GM06990 (cell line): ENCODE measurements at regions not wholly inside any gene's neighbourhood (a gene's known extent, or its start where the extent isn't known, plus 50 kb on each side); places are given as distances from the start of the nearest gene placed in this dataset.
"Not testable (repeated sequence)": the region's sequence is repeated elsewhere in the genome, so short reads cannot be mapped to it uniquely, and the experiment has no call there.

Source experiments
- DNase-seq: peaks from one replicate; pipeline ENCODE4 v3.0.0-alpha.2; 2011; ENCODE audit not compliant: insufficient read length; ENCODE audit errors: extremely low read depth
- H3K27me3 ChIP-seq: replicated peaks from 2 replicates; pipeline ENCODE4 v1.6.0; 2011; ENCODE audit warnings: low read length; ENCODE audit not compliant: control insufficient read depth, insufficient read depth
- H3K36me3 ChIP-seq: 2 replicates; pipeline ENCODE4 v1.5.1; 2011; ENCODE audit warnings: low read length; ENCODE audit not compliant: control insufficient read depth, insufficient read depth
- H3K4me3 ChIP-seq: replicated peaks from 2 replicates; pipeline ENCODE4 v1.5.1; 2011; ENCODE audit warnings: low read depth, mild to moderate bottlenecking, control low read depth, low read length
- CTCF ChIP-seq: IDR thresholded peaks from 2 replicates; pipeline ENCODE4 v1.5.1; 2011; ENCODE audit warnings: low read length, control low read depth, mild to moderate bottlenecking, inconsistent platforms; ENCODE audit not compliant: insufficient read depth, poor library complexity, severe bottlenecking

GRCh38 chr5:18397371-18397770 is 763.1 kb downstream of the TAF11L14 start:
- Histone ChIP-seq H3K4me3 (no peak overlapping the region), H3K36me3 (no peaks in the 10 kb centered on the region), H3K27me3 (no peaks in the 10 kb centered on the region)
- TF ChIP-seq CTCF = no peak
- no peak for DNase-seq

- DNase-seq = no peak
- Histone ChIP-seq H3K27me3 (no peaks in the 10 kb centered on the region), H3K36me3 (no peaks in the 10 kb centered on the region), H3K4me3 (no peak overlapping the region)
- no peak for TF ChIP-seq CTCF
These were observed 763.6 kb downstream of the TAF11L14 start for GRCh38 chr5:18397891-18398290.

- H3K27me3 ChIP-seq, DNase-seq, H3K36me3 ChIP-seq, H3K4me3 ChIP-seq: not testable (repeated sequence)
These were observed 765.4 kb downstream of the TAF11L14 start for GRCh38 chr5:18399461-18400327.

- no peak overlapping the region for H3K4me3 ChIP-seq
- no peaks in the 10 kb centered on the region for H3K27me3 ChIP-seq
- no peak for DNase-seq
- H3K36me3 ChIP-seq = no peaks in the 10 kb centered on the region
- TF ChIP-seq CTCF = no peak
These were observed 768.9 kb downstream of the TAF11L14 start for GRCh38 chr5:18403141-18403540.

GRCh38 chr5:18403941-18404438 is 769.7 kb downstream of the TAF11L14 start:
- DNase-seq = no peak

More at GRCh38 chr5:18403941-18404438, 769.7 kb downstream of the TAF11L14 start:
- no peak for TF ChIP-seq CTCF
- Histone ChIP-seq H3K4me3 (no peak overlapping the region), H3K36me3 (no peaks in the 10 kb centered on the region), H3K27me3 (no peaks in the 10 kb centered on the region)
